Endodermal cell (in vitro differentiated cells): ENCODE measurements at regions not wholly inside any gene's neighbourhood (a gene's known extent, or its start where the extent isn't known, plus 50 kb on each side); places are given as distances from the start of the nearest gene placed in this dataset.
"Not testable (repeated sequence)": the region's sequence is repeated elsewhere in the genome, so short reads cannot be mapped to it uniquely, and the experiment has no call there.

ENCODE experiments used
- DNase-seq: peaks from one replicate; pipeline ENCODE4 v3.0.0-alpha.2; 2017
- H3K27ac ChIP-seq: 2 replicates; pipeline ENCODE4 v1.5.1; 2013; ENCODE audit warnings: mild to moderate bottlenecking, low read depth, low read length, moderate library complexity
- H3K27me3 ChIP-seq: 2 replicates; pipeline ENCODE4 v1.6.1; 2013; ENCODE audit warnings: mild to moderate bottlenecking, low read length, moderate library complexity; ENCODE audit not compliant: insufficient read depth, control insufficient read depth, poor library complexity, severe bottlenecking
- H3K36me3 ChIP-seq: 2 replicates; pipeline ENCODE4 v1.7.0; 2013; ENCODE audit warnings: mild to moderate bottlenecking, low read length, moderate library complexity; ENCODE audit not compliant: control insufficient read depth, insufficient read depth
- H3K4me1 ChIP-seq: one replicate; pipeline ENCODE4 v1.7.0; 2013; ENCODE audit warnings: low read length; ENCODE audit not compliant: control insufficient read depth, insufficient read depth
- H3K4me3 ChIP-seq: 2 replicates; pipeline ENCODE4 v1.5.1; 2013; ENCODE audit warnings: mild to moderate bottlenecking, low read length, moderate library complexity
- H3K9ac ChIP-seq: 2 replicates; pipeline ENCODE4 v1.6.1; 2013; ENCODE audit warnings: mild to moderate bottlenecking, low read length, moderate library complexity; ENCODE audit not compliant: poor library complexity, severe bottlenecking; ENCODE audit errors: extremely low read depth
- H3K9me3 ChIP-seq: 2 replicates; pipeline ENCODE4 v1.6.1; 2013; ENCODE audit warnings: mild to moderate bottlenecking, low read length, moderate library complexity; ENCODE audit not compliant: control insufficient read depth
- H3K27ac Mint-ChIP-seq: 2 replicates; pipeline ENCODE4 v1.8.0; 2020; ENCODE audit warnings: mixed read lengths
- H3K27me3 Mint-ChIP-seq: 2 replicates; pipeline ENCODE4 v1.8.0; 2021; ENCODE audit warnings: mild to moderate bottlenecking, mixed read lengths; ENCODE audit not compliant: insufficient read depth
- H3K36me3 Mint-ChIP-seq: 2 replicates; pipeline ENCODE4 v1.8.0; 2020; ENCODE audit warnings: low read depth, mixed read lengths
- H3K4me1 Mint-ChIP-seq: 2 replicates; pipeline ENCODE4 v1.8.0; 2020; ENCODE audit warnings: mixed read lengths
- H3K4me3 Mint-ChIP-seq: 2 replicates; pipeline ENCODE4 v1.8.0; 2020; ENCODE audit warnings: mild to moderate bottlenecking, moderate library complexity, mixed read lengths
- H3K9me3 Mint-ChIP-seq: 2 replicates; pipeline ENCODE4 v1.8.0; 2020; ENCODE audit warnings: mild to moderate bottlenecking, mixed read lengths
- CTCF ChIP-seq: fragments of 200-600 bp; sonication (generic); conservative IDR thresholded peaks from 2 replicates; pipeline ENCODE4 v1.5.0; 2021; ENCODE audit warnings: antibody characterized with exemption, mild to moderate bottlenecking
- WGBS, 2 experiments: methylation state at CpG; one replicate each; pipeline versions ENCODE4 v1.1.5 to v1.1.7; 2013; ENCODE audit warnings: missing lambda C conversion rate in 2 of 2, mixed read lengths in 1 of 2; ENCODE audit not compliant: insufficient coverage in 1 of 2, insufficient read length in 1 of 2; 5-methylcytosine and 5-hydroxymethylcytosine counted together

DNA sequence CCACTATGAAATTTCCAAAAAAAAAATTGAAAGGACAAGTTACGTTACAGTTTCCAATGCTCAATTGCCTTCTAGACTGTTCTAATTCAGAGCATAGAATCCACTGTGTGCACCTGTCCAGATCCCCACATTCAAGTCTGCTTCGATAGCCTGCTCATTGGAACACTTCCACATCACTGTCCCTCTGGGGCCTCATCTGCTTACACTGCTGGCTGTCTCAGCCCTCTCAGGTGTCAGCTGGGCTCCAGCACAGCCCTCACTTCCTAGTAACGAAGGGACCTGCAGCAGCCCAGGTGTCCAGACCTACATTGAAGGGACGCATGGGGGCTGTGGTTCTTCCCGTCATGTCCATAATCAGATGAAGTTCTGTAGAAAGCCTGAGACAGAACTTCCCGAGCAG lies 94.3 kb upstream of the EMB start:
- no peak for TF ChIP-seq CTCF
- H3K4me1 Mint-ChIP-seq, result no peaks in the 10 kb centered on the region
- H3K27ac Mint-ChIP-seq, result no peak overlapping the region
- Histone ChIP-seq H3K9ac (no peak overlapping the region), H3K4me1 (no peaks in the 10 kb centered on the region), H3K4me3 (no peak overlapping the region), H3K27ac (no peak overlapping the region), H3K9me3 (no peaks in the 10 kb centered on the region), H3K36me3 (no peaks in the 10 kb centered on the region), H3K27me3 (no peaks in the 10 kb centered on the region)
- H3K36me3 Mint-ChIP-seq, result no peaks in the 10 kb centered on the region
- H3K27me3 Mint-ChIP-seq, result no peaks in the 10 kb centered on the region
- H3K4me3 Mint-ChIP-seq, result no peak overlapping the region
- 83 to 86% methylated on average over 3 to 6 of the region's 6 CpGs for WGBS, 2 experiments
- no peak for DNase-seq
- peaks cover 5% of the 10 kb centered on the region for H3K9me3 Mint-ChIP-seq

DNA sequence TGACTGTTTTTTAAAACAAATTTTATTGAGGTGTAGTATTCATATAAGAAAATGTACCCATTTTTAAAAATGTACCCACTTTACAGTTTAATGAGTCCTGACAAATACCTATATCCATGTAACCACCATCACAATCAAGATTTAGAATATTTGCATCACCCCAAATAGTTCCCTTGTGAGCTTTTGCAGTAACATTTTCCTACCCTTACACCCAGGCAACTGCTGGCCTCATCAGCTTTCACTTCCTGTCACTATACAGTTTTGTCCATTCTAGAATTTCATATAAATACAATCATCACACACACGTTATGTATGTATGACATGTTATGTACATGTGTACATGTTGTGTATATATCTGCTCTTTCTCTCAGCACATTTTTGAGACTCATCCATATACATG lies 96.4 kb upstream of the EMB start:
- peaks cover 15% of the 10 kb centered on the region for H3K9me3 Mint-ChIP-seq
- not testable (repeated sequence) for H3K27me3 ChIP-seq, H3K9ac ChIP-seq, H3K4me3 ChIP-seq, H3K4me3 Mint-ChIP-seq, DNase-seq, H3K27ac ChIP-seq, H3K4me1 ChIP-seq, H3K9me3 ChIP-seq, H3K36me3 ChIP-seq, H3K27me3 Mint-ChIP-seq, H3K27ac Mint-ChIP-seq, H3K36me3 Mint-ChIP-seq, H3K4me1 Mint-ChIP-seq
- WGBS, 2 experiments, result no CpG with 5 or more reads among the region's 1 CpG

DNA sequence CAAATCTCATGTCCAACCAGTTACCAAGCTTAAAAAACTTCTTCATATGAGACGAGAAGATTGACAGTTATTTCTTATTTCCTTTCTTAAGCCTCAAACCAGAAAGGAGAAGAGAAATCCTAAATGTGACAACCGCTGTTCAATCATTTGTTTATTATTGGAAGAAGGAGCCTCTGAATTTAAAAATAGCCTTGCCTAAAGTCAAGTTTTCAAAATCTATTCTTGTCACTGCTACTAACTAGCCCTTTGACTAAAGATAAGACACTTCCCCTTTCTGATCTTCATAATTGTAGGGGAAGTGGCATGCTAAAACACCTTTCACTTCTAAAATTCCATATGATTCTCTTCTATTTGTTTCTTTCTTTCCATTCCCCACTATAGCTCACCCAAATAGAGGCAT lies 106.2 kb upstream of the EMB start:
- H3K9me3 ChIP-seq, result no peaks in the 10 kb centered on the region
- H3K9me3 Mint-ChIP-seq, result peaks cover 10% of the 10 kb centered on the region
- TF ChIP-seq CTCF, result no peak
- H3K36me3 ChIP-seq, result no peaks in the 10 kb centered on the region
- no peak overlapping the region for H3K27ac ChIP-seq
- H3K27me3 Mint-ChIP-seq, result no peaks in the 10 kb centered on the region
- H3K4me3 ChIP-seq, result no peak overlapping the region
- H3K36me3 Mint-ChIP-seq, result no peaks in the 10 kb centered on the region
- no peaks in the 10 kb centered on the region for H3K27me3 ChIP-seq
- H3K9ac ChIP-seq, result no peak overlapping the region
- no peak for DNase-seq
- no peak overlapping the region for H3K27ac Mint-ChIP-seq
- H3K4me1 ChIP-seq, result no peaks in the 10 kb centered on the region
- no peak overlapping the region for H3K4me3 Mint-ChIP-seq
- WGBS, 2 experiments, result 97% methylated on average over 2 of the region's 2 CpGs; no CpG with 5 or more reads in 1 of the 2 experiments
- no peaks in the 10 kb centered on the region for H3K4me1 Mint-ChIP-seq

- no peak for TF ChIP-seq CTCF
Observed at GRCh38 chr5:50550267-50550666, 109.2 kb upstream of the EMB start.

More at GRCh38 chr5:50550267-50550666, 109.2 kb upstream of the EMB start:
- Mint-ChIP-seq H3K27ac (no peak overlapping the region), H3K27me3 (no peaks in the 10 kb centered on the region), H3K9me3 (no peaks in the 10 kb centered on the region), H3K36me3 (no peaks in the 10 kb centered on the region), H3K4me1 (no peaks in the 10 kb centered on the region), H3K4me3 (no peak overlapping the region)
- Histone ChIP-seq H3K27me3 (no peaks in the 10 kb centered on the region), H3K4me1 (no peaks in the 10 kb centered on the region), H3K27ac (no peak overlapping the region), H3K9me3 (no peaks in the 10 kb centered on the region), H3K4me3 (no peak overlapping the region), H3K9ac (no peak overlapping the region), H3K36me3 (no peaks in the 10 kb centered on the region)
- DNase-seq, result no peak
